Lower leg skin (tissue), 3 donors: ENCODE measurements at regions not wholly inside any gene's neighbourhood (a gene's known extent, or its start where the extent isn't known, plus 50 kb on each side); places are given as distances from the start of the nearest gene placed in this dataset.
"Not testable (repeated sequence)": the region's sequence is repeated elsewhere in the genome, so short reads cannot be mapped to it uniquely, and the experiment has no call there.

ENCODE experiments used
- POLR2A ChIP-seq, 2 donors: fragments of 450-650 bp; IDR thresholded peaks; one replicate each; pipeline ENCODE4 v1.6.1; 2016 to 2017; ENCODE audit warnings: antibody characterized with exemption in 2 of 2, mild to moderate bottlenecking in 1 of 2, moderate library complexity in 1 of 2
- TF ChIP-seq, protein P1 (sequence below), 3 donors: fragments of 450-650 bp; IDR thresholded peaks; one replicate each; pipeline ENCODE4 v1.5.1; 2016; ENCODE audit warnings: antibody characterized with exemption in 3 of 3, mild to moderate bottlenecking in 3 of 3, moderate library complexity in 2 of 3

DNA sequence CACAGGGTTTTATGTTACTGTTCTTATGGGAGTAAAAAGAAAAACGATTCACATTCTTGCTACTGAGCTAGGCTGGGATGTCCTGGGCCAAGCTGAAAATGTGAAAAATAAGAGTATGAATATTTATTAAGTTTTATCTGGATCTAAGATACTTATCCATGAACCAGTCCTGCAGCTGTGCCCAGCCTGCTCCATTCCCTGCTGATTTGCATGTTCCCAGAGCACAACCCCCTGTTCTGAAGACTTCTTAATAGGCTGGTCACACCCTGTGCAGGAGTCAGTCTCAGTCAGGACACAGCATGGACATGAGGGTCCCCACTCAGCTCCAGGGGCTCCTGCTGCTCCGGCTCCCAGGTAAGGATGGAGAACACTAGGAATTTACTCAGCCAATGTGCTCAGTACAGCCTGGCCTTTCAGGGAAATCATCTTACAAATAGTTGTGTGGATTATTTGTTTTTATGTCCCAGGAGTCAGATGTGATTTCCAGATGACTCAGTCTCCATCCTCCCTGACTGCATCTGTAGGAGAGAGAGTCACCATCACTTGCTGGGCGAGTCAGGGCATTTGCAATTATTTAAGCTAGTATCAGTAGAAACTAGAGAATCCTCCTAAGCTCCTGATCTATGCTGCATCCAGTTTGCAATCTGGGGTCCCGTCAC is 1319.1 kb downstream of the RPIA start:
- TF ChIP-seq, protein P1, sequence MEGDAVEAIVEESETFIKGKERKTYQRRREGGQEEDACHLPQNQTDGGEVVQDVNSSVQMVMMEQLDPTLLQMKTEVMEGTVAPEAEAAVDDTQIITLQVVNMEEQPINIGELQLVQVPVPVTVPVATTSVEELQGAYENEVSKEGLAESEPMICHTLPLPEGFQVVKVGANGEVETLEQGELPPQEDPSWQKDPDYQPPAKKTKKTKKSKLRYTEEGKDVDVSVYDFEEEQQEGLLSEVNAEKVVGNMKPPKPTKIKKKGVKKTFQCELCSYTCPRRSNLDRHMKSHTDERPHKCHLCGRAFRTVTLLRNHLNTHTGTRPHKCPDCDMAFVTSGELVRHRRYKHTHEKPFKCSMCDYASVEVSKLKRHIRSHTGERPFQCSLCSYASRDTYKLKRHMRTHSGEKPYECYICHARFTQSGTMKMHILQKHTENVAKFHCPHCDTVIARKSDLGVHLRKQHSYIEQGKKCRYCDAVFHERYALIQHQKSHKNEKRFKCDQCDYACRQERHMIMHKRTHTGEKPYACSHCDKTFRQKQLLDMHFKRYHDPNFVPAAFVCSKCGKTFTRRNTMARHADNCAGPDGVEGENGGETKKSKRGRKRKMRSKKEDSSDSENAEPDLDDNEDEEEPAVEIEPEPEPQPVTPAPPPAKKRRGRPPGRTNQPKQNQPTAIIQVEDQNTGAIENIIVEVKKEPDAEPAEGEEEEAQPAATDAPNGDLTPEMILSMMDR (IDR thresholded peaks at IDR 0.05) = not testable (repeated sequence)
- not testable (repeated sequence) for TF ChIP-seq POLR2A (IDR thresholded peaks at IDR 0.05)
